NCI-H1105 (cell line): ENCODE measurements at regions not wholly inside any gene's neighbourhood (a gene's known extent, or its start where the extent isn't known, plus 50 kb on each side); places are given as distances from the start of the nearest gene placed in this dataset.

ENCODE experiments used
- DNase-seq: peaks from one replicate; lab custom pipeline; 2025; lab: John Stamatoyannopoulos, UW

- no peak for DNase-seq
Observed at GRCh38 chr5:34534523-34535103, 121.5 kb upstream of the RAI14 start.

GRCh38 chr5:34535433-34535832 lies 120.7 kb upstream of the RAI14 start:
- no peak for DNase-seq

GRCh38 chr5:34535944-34536623 lies 120.0 kb upstream of the RAI14 start:
- no peak for DNase-seq

- no peak for DNase-seq
Observed at GRCh38 chr5:34536699-34537098, 119.4 kb upstream of the RAI14 start.

- no peak for DNase-seq
Observed at GRCh38 chr5:34538026-34538672, 118.0 kb upstream of the RAI14 start.

GRCh38 chr5:34539183-34539582 lies 116.9 kb upstream of the RAI14 start:
- no peak for DNase-seq

GRCh38 chr5:34541067-34541466 lies 115.1 kb upstream of the RAI14 start:
- no peak for DNase-seq

- no peak for DNase-seq
Observed at GRCh38 chr5:34542818-34543217, 113.3 kb upstream of the RAI14 start.

- no peak for DNase-seq
Observed at GRCh38 chr5:34543687-34544086, 112.4 kb upstream of the RAI14 start.

- DNase-seq, result no peak
Observed at GRCh38 chr5:34544403-34544802, 111.7 kb upstream of the RAI14 start.

- DNase-seq, result no peak
Observed at GRCh38 chr5:34545164-34545563, 111.0 kb upstream of the RAI14 start.

- no peak for DNase-seq
Observed at GRCh38 chr5:34545626-34546025, 110.5 kb upstream of the RAI14 start.

GRCh38 chr5:34547300-34548085 lies 108.6 kb upstream of the RAI14 start:
- no peak for DNase-seq

GRCh38 chr5:34548086-34548403 lies 108.1 kb upstream of the RAI14 start:
- no peak for DNase-seq

- DNase-seq, result no peak
Observed at GRCh38 chr5:34550247-34550646, 105.9 kb upstream of the RAI14 start.

GRCh38 chr5:34550964-34551363 lies 105.2 kb upstream of the RAI14 start:
- DNase-seq, result no peak

- no peak for DNase-seq
Observed at GRCh38 chr5:34551911-34552433, 104.2 kb upstream of the RAI14 start.

- DNase-seq, result no peak
Observed at GRCh38 chr5:34552686-34553085, 103.4 kb upstream of the RAI14 start.

GRCh38 chr5:34553581-34553980 lies 102.5 kb upstream of the RAI14 start:
- no peak for DNase-seq

- DNase-seq, result no peak
Observed at GRCh38 chr5:34554641-34555040, 101.5 kb upstream of the RAI14 start.

GRCh38 chr5:34555699-34556508 lies 100.2 kb upstream of the RAI14 start:
- peak; percentile 5 for DNase-seq

GRCh38 chr5:34556509-34556782 lies 99.7 kb upstream of the RAI14 start:
- DNase-seq, result no peak
